ENCODE measurements at regions not wholly inside any gene's neighbourhood (a gene's known extent, or its start where the extent isn't known, plus 50 kb on each side); places are given as distances from the start of the nearest gene placed in this dataset.

DNA sequence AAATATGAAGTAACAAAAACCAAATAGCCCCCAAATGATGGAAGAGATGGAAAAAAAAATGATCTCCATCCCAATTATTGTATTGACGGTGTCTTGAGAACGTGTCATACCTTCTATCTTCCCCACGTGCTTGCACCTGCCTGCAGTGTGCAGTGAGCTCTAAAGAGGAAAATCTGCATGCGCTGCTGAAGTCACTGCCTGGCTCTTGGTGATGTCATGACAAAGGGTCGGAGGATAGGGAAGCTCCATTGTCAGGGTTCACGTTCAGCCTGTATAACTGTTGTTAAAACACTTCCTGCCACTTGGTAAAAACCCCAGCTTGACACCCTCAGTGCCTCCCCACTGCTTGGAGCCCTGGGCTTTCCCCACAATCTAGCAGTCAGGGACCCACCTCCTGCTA is 549.2 kb upstream of the MKI67 start:
- no peak overlapping the region for H3K4me3 ChIP-seq (ENCODE audit: low read length)
- H3K9ac ChIP-seq (ENCODE audit: low read length): no peak overlapping the region
- no peaks in the 10 kb centered on the region for H3K79me2 ChIP-seq (ENCODE audit: low read length)
- H3K27me3 ChIP-seq (ENCODE audit: low read depth, low read length): no peaks in the 10 kb centered on the region
- H3K4me1 ChIP-seq (ENCODE audit: low read length): no peaks in the 10 kb centered on the region
- H4K20me1 ChIP-seq (ENCODE audit: insufficient read depth, low read length): no peaks in the 10 kb centered on the region
- H3K27ac ChIP-seq (ENCODE audit: low read length): no peak overlapping the region
- no peaks in the 10 kb centered on the region for H3K9me3 ChIP-seq (ENCODE audit: insufficient read depth, low read length)
- H2AFZ ChIP-seq (ENCODE audit: low read depth, low read length): no peak overlapping the region
- TF ChIP-seq CTCF (IDR thresholded peaks at IDR 0.05; ENCODE audit: low read depth, low read length): no peak
- TF ChIP-seq EZH2phosphoT487 (IDR thresholded peaks at IDR 0.05; ENCODE audit: low read depth): no peak
- no peak overlapping the region for H3K4me2 ChIP-seq (ENCODE audit: low read length)
- H3K36me3 ChIP-seq (replicated peaks; ENCODE audit: low read depth, low read length): no peaks in the 10 kb centered on the region

GRCh38 chr10:128680116-128680515 is 553.9 kb upstream of the MKI67 start:
- Histone ChIP-seq H3K36me3 (replicated peaks; ENCODE audit: low read depth, low read length) (no peaks in the 10 kb centered on the region), H3K4me1 (ENCODE audit: low read length) (no peaks in the 10 kb centered on the region), H2AFZ (ENCODE audit: low read depth, low read length) (no peak overlapping the region), H3K9me3 (ENCODE audit: insufficient read depth, low read length) (no peaks in the 10 kb centered on the region), H3K9ac (ENCODE audit: low read length) (no peak overlapping the region), H3K27me3 (ENCODE audit: low read depth, low read length) (no peaks in the 10 kb centered on the region), H3K4me2 (ENCODE audit: low read length) (no peak overlapping the region), H3K27ac (ENCODE audit: low read length) (no peak overlapping the region), H4K20me1 (ENCODE audit: insufficient read depth, low read length) (no peaks in the 10 kb centered on the region), H3K79me2 (ENCODE audit: low read length) (no peaks in the 10 kb centered on the region), H3K4me3 (ENCODE audit: low read length) (no peak overlapping the region)
- TF ChIP-seq CTCF (IDR thresholded peaks at IDR 0.05; ENCODE audit: low read depth, low read length) (no peak), EZH2phosphoT487 (IDR thresholded peaks at IDR 0.05; ENCODE audit: low read depth) (no peak)

DNA sequence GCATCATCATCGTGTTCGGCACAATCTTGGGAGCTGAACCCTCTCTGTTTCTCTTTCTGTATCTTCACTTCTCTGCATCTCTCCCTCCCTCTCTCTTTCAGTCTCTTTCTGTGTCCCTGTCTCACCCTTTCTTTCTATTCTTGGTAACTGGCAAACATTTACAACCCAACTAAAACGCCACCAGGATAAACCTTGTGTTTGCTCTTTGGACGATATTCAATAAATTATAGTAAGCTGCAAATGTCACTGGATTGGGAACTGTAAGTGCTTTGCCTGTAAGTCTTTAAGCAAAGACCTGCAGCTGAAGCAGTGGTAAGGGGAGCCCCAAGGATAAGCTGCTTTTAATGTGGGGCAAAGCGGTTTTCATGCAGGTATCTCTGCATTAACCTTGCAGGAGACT is 558.0 kb upstream of the MKI67 start:
- H3K36me3 ChIP-seq (replicated peaks; ENCODE audit: low read depth, low read length): no peaks in the 10 kb centered on the region
- no peaks in the 10 kb centered on the region for H3K9me3 ChIP-seq (ENCODE audit: insufficient read depth, low read length)
- no peaks in the 10 kb centered on the region for H3K79me2 ChIP-seq (ENCODE audit: low read length)
- no peaks in the 10 kb centered on the region for H4K20me1 ChIP-seq (ENCODE audit: insufficient read depth, low read length)
- no peak for TF ChIP-seq CTCF (IDR thresholded peaks at IDR 0.05; ENCODE audit: low read depth, low read length)
- no peak for TF ChIP-seq EZH2phosphoT487 (IDR thresholded peaks at IDR 0.05; ENCODE audit: low read depth)
- H3K9ac ChIP-seq (ENCODE audit: low read length): no peak overlapping the region
- H3K4me1 ChIP-seq (ENCODE audit: low read length): no peaks in the 10 kb centered on the region
- H3K4me3 ChIP-seq (ENCODE audit: low read length): no peak overlapping the region
- H3K27me3 ChIP-seq (ENCODE audit: low read depth, low read length): no peaks in the 10 kb centered on the region
- H2AFZ ChIP-seq (ENCODE audit: low read depth, low read length): no peak overlapping the region
- H3K27ac ChIP-seq (ENCODE audit: low read length): no peak overlapping the region
- no peak overlapping the region for H3K4me2 ChIP-seq (ENCODE audit: low read length)

- no peaks in the 10 kb centered on the region for H3K9me3 ChIP-seq (ENCODE audit: insufficient read depth, low read length)
- H3K4me3 ChIP-seq (ENCODE audit: low read length): no peak overlapping the region
- no peaks in the 10 kb centered on the region for H4K20me1 ChIP-seq (ENCODE audit: insufficient read depth, low read length)
- no peak overlapping the region for H2AFZ ChIP-seq (ENCODE audit: low read depth, low read length)
- no peak overlapping the region for H3K4me2 ChIP-seq (ENCODE audit: low read length)
- H3K4me1 ChIP-seq (ENCODE audit: low read length): no peaks in the 10 kb centered on the region
- TF ChIP-seq CTCF (IDR thresholded peaks at IDR 0.05; ENCODE audit: low read depth, low read length) (no peak), EZH2phosphoT487 (IDR thresholded peaks at IDR 0.05; ENCODE audit: low read depth) (no peak)
- no peaks in the 10 kb centered on the region for H3K79me2 ChIP-seq (ENCODE audit: low read length)
- no peaks in the 10 kb centered on the region for H3K36me3 ChIP-seq (replicated peaks; ENCODE audit: low read depth, low read length)
- H3K9ac ChIP-seq (ENCODE audit: low read length): no peak overlapping the region
- no peak overlapping the region for H3K27ac ChIP-seq (ENCODE audit: low read length)
- no peaks in the 10 kb centered on the region for H3K27me3 ChIP-seq (ENCODE audit: low read depth, low read length)
Measured at GRCh38 chr10:128686630-128687278, 560.5 kb upstream of the MKI67 start.

All from OCI-LY3 (cell line).